Memory B cell (primary cell): ENCODE measurements at regions not wholly inside any gene's neighbourhood (a gene's known extent, or its start where the extent isn't known, plus 50 kb on each side); places are given as distances from the start of the nearest gene placed in this dataset.

ENCODE experiments used
- ATAC-seq: fragments of 150-1000 bp; cut with Tn5 transposase; 2 replicates; pipeline ENCODE4 v1.10.0; 2021; ENCODE audit warnings: low read depth, mild to moderate bottlenecking, moderate library complexity
- DNase-seq, 2 donors: peaks; one replicate each; pipeline ENCODE4 v3.0.0; 2022; ENCODE audit warnings: low spot score in 2 of 2
- H3K27ac Mint-ChIP-seq: one replicate; pipeline ENCODE4 v1.8.0; 2022; ENCODE audit warnings: mild to moderate bottlenecking, moderate library complexity, mixed read lengths
- H3K27me3 Mint-ChIP-seq: one replicate; pipeline ENCODE4 v1.8.0; 2022; ENCODE audit warnings: mixed read lengths
- H3K36me3 Mint-ChIP-seq: one replicate; pipeline ENCODE4 v1.8.0; 2022; ENCODE audit warnings: mild to moderate bottlenecking, mixed read lengths
- H3K4me1 Mint-ChIP-seq: one replicate; pipeline ENCODE4 v1.8.0; 2022; ENCODE audit warnings: mixed read lengths
- H3K4me3 Mint-ChIP-seq: one replicate; pipeline ENCODE4 v1.8.0; 2022; ENCODE audit warnings: mild to moderate bottlenecking, moderate library complexity, mixed read lengths
- H3K9me3 Mint-ChIP-seq: one replicate; pipeline ENCODE4 v1.8.0; 2022; ENCODE audit warnings: mixed read lengths

DNA sequence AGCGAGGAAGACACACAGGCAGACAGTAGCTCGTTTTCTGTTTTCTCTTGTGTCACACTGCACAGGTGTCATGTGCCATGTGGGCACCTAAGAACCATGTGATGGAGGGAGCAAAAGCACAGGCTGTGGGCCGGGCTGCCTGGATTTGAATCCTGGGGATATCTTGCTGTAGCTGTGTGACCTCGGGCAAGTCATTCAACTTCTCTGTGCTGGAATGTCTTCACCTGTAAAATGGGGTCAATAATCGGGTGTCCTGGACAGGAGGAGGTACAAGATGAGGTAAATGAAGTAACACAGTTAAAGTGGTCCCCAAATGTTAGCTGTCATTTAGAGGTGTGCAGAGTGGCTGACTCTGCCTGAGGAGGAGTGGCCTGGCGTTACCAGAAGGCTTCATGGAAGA, 246.9 kb downstream of the RPS24 start:
- Mint-ChIP-seq H3K27ac (no peak overlapping the region), H3K9me3 (peaks cover 3% of the 10 kb centered on the region), H3K4me1 (peaks cover 3% of the 10 kb centered on the region), H3K27me3 (peaks cover 13% of the 10 kb centered on the region), H3K4me3 (no peak overlapping the region), H3K36me3 (no peaks in the 10 kb centered on the region)
- ATAC-seq (no peak), DNase-seq (no peak)

DNA sequence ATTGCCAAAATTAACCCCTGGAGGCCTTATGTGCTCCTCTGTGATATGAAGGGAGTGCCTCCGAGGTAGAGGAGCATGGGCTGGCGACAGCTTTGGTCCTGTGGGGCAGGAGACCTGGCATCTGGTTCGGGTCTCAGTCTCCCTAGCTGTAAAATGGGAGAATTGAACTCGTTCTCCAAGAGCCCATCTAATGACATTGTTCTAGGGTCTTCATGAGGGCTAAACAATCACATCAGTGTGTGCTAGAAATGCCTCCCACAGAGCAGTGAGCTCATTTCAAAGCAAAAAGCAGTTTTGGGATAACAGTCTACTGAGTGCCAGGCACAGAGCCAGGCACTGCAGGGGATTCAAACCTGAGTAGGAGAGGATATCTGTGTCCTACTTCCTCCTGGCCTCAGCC, 248.0 kb downstream of the RPS24 start:
- Mint-ChIP-seq H3K27me3 (peaks cover 13% of the 10 kb centered on the region), H3K4me3 (no peak overlapping the region), H3K36me3 (no peaks in the 10 kb centered on the region), H3K4me1 (peaks cover 3% of the 10 kb centered on the region), H3K9me3 (peaks cover 2% of the 10 kb centered on the region), H3K27ac (no peak overlapping the region)
- DNase-seq (no peak), ATAC-seq (no peak)

DNA sequence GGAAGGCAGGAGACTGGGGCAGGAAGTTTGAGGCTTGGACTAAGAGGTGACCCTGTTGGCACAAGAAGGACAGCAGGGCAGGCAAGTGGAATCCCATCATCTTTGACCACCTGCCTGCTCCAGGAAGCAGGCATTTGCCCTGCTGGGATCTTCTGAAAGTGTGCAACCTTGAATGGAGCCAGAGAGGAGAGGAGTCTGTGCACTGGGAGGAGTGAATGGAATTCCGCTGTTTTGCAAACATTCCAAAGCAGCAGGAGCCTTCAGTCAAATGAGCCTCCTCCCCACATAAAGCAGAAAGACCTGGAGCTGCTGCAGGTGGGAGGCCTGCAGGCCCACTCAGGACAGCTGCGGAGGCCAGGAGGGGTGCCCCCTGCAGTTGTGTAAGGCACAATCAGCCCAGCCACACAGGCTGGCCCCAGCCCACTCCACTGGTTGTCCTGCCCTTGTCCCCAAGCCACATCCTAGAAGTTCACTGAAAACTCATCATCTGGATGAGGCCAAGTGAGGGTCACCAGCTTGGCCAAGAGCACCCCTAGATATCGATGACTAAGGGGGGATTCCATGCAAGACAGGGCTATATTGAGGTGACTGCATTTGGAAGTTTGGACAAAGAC, 249.5 kb downstream of the RPS24 start:
- Mint-ChIP-seq H3K9me3 (no peaks in the 10 kb centered on the region), H3K27ac (no peak overlapping the region), H3K4me1 (no peaks in the 10 kb centered on the region), H3K36me3 (no peaks in the 10 kb centered on the region), H3K4me3 (no peak overlapping the region), H3K27me3 (peaks cover 10% of the 10 kb centered on the region)
- no peak for ATAC-seq
- no peak for DNase-seq

DNA sequence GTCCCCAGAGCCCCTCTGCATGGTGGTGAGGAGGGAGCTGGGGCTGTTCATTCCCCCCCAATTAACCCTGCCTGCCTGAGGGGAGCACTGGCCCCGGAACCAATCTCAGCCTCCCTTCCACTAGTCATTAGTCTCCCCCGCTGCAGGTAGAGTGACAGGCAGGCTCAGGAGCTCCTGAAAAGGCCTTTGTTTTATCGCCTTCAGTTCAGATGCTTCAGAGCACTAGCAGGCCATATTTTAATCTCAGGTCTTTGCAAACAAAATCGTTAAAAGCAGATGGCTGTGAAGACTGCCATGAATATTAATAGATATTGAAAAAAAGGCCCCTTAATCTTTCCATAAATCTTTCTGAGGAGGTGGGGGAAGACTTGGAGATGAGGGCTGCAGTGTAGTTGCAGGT, 250.7 kb downstream of the RPS24 start:
- ATAC-seq (no peak), DNase-seq (no peak)
- H3K27ac Mint-ChIP-seq: no peak overlapping the region
- no peaks in the 10 kb centered on the region for H3K36me3 Mint-ChIP-seq
- H3K4me3 Mint-ChIP-seq: no peak overlapping the region
- H3K9me3 Mint-ChIP-seq: no peaks in the 10 kb centered on the region
- peaks cover 8% of the 10 kb centered on the region for H3K27me3 Mint-ChIP-seq
- no peaks in the 10 kb centered on the region for H3K4me1 Mint-ChIP-seq

GRCh38 chr10:78285226-78285625, 251.6 kb downstream of the RPS24 start:
- no peaks in the 10 kb centered on the region for H3K9me3 Mint-ChIP-seq
- no peak for ATAC-seq
- peaks cover 10% of the 10 kb centered on the region for H3K27me3 Mint-ChIP-seq

DNA sequence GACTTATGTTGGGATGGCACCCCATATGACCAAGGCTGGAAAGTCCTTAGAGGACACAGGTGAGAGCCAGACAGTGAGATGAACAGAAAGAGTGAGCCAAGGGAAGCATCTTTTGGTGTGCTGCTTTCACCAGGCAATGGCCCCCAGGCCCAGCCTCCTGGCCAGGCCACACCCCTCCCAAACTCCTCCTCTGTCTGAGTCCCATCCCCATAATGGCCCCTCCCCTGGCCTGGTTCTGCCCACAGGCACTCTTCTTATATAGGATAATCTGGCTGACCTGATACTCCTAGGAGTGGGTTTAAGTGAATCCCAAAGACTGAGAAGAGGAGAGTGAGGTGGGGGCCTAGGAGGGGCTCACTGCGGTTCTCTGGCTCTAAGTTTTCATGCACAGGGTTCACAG, 252.5 kb downstream of the RPS24 start:
- Mint-ChIP-seq H3K4me1 (peaks cover 2% of the 10 kb centered on the region), H3K27ac (no peak overlapping the region), H3K4me3 (no peak overlapping the region), H3K9me3 (no peaks in the 10 kb centered on the region), H3K36me3 (no peaks in the 10 kb centered on the region), H3K27me3 (peaks cover 8% of the 10 kb centered on the region)
- DNase-seq (no peak), ATAC-seq (no peak)

More at GRCh38 chr10:78285226-78285625, 251.6 kb downstream of the RPS24 start:
- Mint-ChIP-seq H3K4me3 (no peak overlapping the region), H3K4me1 (peaks cover 2% of the 10 kb centered on the region), H3K27ac (no peak overlapping the region), H3K36me3 (no peaks in the 10 kb centered on the region)
- no peak for DNase-seq

GRCh38 chr10:78286668-78287067, 253.0 kb downstream of the RPS24 start:
- Mint-ChIP-seq H3K4me1 (peaks cover 2% of the 10 kb centered on the region), H3K36me3 (no peaks in the 10 kb centered on the region), H3K27ac (no peak overlapping the region), H3K9me3 (no peaks in the 10 kb centered on the region), H3K27me3 (peaks cover 6% of the 10 kb centered on the region), H3K4me3 (no peak overlapping the region)
- ATAC-seq (no peak), DNase-seq (no peak)

DNA sequence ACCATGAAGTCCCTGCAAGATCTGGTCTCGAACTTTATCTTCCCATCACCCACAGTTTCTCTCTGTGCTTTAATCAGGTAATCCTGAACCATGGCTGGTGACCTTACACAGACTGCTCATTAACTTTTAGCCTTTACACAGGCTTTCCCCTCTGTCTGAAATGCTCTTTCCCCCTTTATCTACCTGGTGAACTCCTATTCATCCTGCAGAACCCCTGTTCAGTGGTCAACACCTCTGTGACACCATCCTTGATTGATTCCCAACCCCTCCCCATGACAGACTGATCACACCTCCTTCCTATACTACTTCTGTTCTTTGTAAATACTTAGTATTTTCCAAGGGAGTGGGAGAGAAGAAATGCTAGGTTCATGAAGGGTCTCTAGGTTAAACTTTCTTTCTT, 254.0 kb downstream of the RPS24 start:
- Mint-ChIP-seq H3K4me1 (peaks cover 6% of the 10 kb centered on the region), H3K27me3 (peaks cover 2% of the 10 kb centered on the region), H3K36me3 (no peaks in the 10 kb centered on the region), H3K4me3 (no peak overlapping the region), H3K27ac (no peak overlapping the region), H3K9me3 (no peaks in the 10 kb centered on the region)
- ATAC-seq (no peak), DNase-seq (no peak)

DNA sequence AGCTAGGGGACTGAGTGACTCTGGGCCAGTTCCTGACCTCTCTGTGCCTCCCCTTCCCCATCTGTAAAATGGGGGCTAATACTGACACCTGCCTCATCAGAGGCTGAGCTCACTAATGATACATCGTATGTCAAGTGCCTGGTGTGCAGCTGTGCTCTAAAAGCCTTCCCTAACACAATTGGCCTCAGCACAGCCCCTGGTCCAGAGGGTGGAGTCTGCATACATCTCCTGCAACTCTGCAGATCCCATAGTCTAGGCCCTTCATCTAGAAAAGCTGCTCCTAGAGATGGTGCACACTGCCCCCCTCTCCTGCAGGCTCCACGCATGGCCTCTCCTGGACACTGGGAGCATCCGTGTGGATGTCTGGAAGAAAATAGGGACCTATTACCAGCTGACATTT, 255.0 kb downstream of the RPS24 start:
- Mint-ChIP-seq H3K27me3 (peaks cover 2% of the 10 kb centered on the region), H3K4me3 (no peak overlapping the region), H3K4me1 (peaks cover 8% of the 10 kb centered on the region), H3K27ac (no peak overlapping the region), H3K36me3 (no peaks in the 10 kb centered on the region), H3K9me3 (no peaks in the 10 kb centered on the region)
- ATAC-seq: no peak
- no peak for DNase-seq

GRCh38 chr10:78290131-78290750, 256.6 kb downstream of the RPS24 start:
- ATAC-seq (no peak), DNase-seq (no peak)
- Mint-ChIP-seq H3K4me1 (peaks cover 8% of the 10 kb centered on the region), H3K27ac (no peak overlapping the region), H3K9me3 (no peaks in the 10 kb centered on the region), H3K36me3 (no peaks in the 10 kb centered on the region), H3K27me3 (peaks cover 2% of the 10 kb centered on the region), H3K4me3 (no peak overlapping the region)

GRCh38 chr10:78291722-78292121, 258.1 kb downstream of the RPS24 start:
- DNase-seq: no peak
- peaks cover 10% of the 10 kb centered on the region for H3K4me1 Mint-ChIP-seq
- no peak overlapping the region for H3K4me3 Mint-ChIP-seq
- no peak for ATAC-seq
- no peaks in the 10 kb centered on the region for H3K9me3 Mint-ChIP-seq
- H3K27me3 Mint-ChIP-seq: peaks cover 2% of the 10 kb centered on the region
- H3K27ac Mint-ChIP-seq: no peak overlapping the region
- no peaks in the 10 kb centered on the region for H3K36me3 Mint-ChIP-seq

- H3K27me3 Mint-ChIP-seq: peaks cover 2% of the 10 kb centered on the region
- no peak overlapping the region for H3K4me3 Mint-ChIP-seq
- no peak for ATAC-seq
- H3K36me3 Mint-ChIP-seq: no peaks in the 10 kb centered on the region
- peaks cover 13% of the 10 kb centered on the region for H3K4me1 Mint-ChIP-seq
- DNase-seq: no peak
- H3K27ac Mint-ChIP-seq: no peak overlapping the region
- no peaks in the 10 kb centered on the region for H3K9me3 Mint-ChIP-seq
Measured at GRCh38 chr10:78292250-78292981, 258.8 kb downstream of the RPS24 start.

- H3K4me3 Mint-ChIP-seq: no peak overlapping the region
- no peak for DNase-seq
- peaks cover 18% of the 10 kb centered on the region for H3K4me1 Mint-ChIP-seq
- no peak for ATAC-seq
- H3K27me3 Mint-ChIP-seq: peaks cover 2% of the 10 kb centered on the region
- H3K36me3 Mint-ChIP-seq: no peaks in the 10 kb centered on the region
- no peaks in the 10 kb centered on the region for H3K9me3 Mint-ChIP-seq
- H3K27ac Mint-ChIP-seq: no peak overlapping the region
Measured at GRCh38 chr10:78292982-78293865, 259.6 kb downstream of the RPS24 start.

DNA sequence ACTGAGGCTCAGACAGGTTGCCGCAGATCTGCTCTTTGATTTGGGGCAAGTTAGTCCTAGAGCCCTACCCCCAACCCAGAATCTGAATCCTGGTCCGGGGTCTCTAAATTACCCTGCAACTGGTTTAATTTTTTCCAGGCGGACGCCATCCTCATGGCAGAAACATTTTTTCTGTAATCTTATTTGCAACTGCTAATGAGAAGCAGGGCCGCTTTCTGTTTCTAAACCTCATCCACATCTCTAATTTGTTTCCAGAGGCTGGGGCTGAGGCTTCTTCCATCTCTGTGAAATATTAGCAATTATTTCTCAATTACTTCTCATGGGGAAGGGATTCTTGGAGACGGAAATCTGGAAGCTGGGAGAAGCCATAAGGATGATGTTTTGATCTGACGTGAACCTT, 261.6 kb downstream of the RPS24 start:
- no peaks in the 10 kb centered on the region for H3K36me3 Mint-ChIP-seq

More for the DNA sequence above, 261.6 kb downstream of the RPS24 start:
- Mint-ChIP-seq H3K27me3 (no peaks in the 10 kb centered on the region), H3K4me3 (no peak overlapping the region), H3K9me3 (no peaks in the 10 kb centered on the region), H3K4me1 (peaks cover 29% of the 10 kb centered on the region), H3K27ac (no peak overlapping the region)
- ATAC-seq (no peak), DNase-seq (no peak)
